ENCODE measurements at regions not wholly inside any gene's neighbourhood (a gene's known extent, or its start where the extent isn't known, plus 50 kb on each side); places are given as distances from the start of the nearest gene placed in this dataset.

DNA sequence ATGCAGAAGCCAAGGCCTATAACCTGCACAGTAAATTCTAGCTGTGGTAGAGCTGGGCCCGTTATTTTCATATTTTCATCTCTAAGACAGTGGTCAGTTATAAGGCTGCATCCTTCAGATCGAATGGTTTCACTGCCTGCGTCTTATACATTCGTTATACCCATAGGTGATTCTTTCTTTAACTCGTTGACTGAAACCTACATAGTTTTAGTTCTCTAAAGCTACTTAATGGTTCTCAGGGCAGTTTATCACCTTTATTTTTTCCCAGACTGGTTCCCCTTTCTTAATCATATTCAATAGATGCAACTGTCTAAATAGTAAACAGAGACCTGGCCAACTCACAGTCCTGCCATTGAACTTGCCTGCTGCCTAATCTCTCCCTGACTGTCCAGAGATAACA is 615.3 kb upstream of the SLITRK1 start:
- DNase-seq, result no peak

DNA sequence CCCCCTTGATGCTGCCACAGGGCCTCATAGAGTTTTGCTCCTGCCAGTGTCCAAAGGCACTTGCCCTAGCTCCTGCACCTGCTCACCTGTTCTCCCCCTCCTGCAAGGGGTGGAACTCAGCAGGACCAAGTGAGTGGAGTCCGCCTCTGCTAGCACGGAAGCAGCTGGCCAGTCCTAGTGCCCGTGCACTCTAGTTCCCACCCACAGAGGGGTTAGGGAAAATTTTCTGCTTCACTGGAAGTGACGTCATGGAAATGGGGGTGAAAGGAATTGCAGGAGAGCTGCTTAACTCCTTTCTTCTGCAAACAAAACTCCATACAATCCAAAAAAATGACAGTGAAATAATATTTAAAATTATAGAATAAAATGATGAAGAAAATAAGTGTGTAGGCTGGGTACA is 609.7 kb upstream of the SLITRK1 start:
- DNase-seq, result no peak

DNA sequence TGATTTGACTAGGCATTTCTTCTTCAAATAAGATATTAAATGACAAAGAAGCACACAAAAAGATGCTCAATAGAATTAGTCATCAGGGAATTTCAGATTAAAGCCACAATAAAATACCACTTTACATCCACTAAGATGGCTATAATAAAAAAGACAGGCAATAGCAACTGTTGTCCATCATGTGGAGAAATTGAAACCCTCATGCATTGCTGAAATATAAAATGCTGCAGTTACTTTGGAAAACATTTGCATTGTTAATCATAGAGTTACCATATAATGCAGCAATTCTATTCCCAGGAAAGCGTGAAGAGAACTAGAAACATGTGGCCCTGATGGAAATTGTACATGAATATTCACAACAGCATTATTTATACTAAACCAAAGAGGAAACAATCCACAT is 605.5 kb upstream of the SLITRK1 start:
- no peak for DNase-seq

DNA sequence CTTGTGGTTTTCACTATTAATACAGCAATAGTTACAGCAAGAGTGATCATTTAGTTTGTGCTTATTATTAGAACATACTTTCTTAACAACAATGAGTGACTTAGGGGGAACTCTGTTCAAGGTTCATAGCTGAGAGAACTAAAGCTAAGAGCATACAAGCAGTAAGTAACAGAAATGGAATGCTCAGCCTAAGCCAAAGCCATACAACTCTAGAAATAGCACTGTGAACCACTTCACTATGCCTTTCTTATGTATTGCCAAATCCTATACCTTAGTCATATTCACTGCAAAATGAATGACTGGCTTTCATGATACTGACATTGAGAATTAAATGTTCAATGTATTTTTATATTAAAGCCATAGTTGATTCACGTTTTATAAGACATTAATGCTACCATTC is 599.7 kb upstream of the SLITRK1 start:
- DNase-seq, result no peak

DNA sequence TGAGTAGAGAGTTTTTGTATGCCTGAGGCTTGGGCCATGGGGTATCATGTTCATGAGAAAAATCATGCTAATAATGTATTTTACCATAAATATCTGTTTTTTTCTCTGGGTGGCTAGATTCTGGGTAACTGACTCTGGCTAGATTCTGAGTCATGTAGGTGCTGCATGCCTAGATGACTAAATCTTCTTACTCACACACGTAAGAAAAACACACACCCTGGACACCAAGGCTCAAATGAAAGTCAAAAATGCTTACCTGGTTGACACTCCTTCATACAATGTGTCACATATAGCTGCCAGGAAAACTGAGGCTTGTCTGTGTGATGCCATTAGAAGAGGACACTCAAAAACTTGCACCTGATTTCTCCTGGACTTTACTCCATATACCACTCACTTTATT is 597.4 kb upstream of the SLITRK1 start:
- DNase-seq, result no peak

DNA sequence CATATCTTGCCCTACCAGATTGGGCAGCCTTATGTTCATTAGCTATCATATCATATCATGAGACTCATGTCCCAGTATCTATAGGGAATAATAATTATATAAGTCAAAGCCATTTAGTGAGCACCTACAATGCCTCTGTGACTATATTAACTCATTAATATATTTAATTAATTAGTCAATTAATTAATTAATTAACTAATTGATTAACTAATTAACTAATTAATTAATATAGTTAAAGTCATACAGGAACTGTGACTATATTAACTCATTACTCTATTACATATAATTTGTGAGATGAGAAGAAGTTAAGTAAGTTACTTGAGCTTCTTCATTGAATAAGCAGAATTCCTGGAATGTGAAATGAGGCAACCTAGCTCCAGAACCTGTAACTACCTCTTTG is 588.3 kb upstream of the SLITRK1 start:
- DNase-seq, result no peak

DNA sequence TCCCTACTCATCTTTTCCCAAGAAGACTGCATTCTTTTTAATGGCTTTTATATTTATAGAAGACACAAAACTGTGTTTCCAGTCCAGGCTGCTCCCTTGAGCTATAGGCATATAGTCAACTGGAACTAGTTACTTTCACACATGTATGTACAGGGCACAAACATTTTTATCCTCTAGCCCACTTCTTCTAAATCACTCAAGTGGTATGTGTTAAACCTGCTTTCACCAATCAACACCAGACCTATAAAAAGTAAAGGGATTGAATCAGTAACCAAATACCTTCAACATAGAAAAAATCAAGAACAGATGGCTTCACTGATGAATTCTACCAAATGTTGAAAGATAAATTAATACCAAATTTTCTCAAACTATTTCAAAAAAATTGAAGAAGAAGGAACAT is 584.2 kb upstream of the SLITRK1 start:
- no peak for DNase-seq

DNA sequence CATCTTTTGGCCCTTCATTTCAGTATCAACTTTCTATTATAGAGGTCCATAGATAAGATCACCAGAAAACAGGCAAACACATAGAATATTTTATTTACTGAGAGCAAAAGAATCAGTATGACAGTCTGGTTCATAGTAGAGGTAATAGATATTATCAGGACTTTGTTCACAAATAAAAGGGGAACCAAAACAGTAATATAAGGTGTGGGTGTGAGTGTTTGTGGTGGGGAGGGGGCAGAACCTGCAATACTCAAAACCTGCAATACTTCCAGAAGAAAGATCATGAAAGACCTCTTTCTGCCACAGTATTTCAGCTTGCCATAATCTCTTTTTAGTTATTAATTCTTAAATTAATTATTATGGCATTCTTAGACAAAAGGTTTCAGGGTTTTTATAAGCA is 578.7 kb upstream of the SLITRK1 start:
- no peak for DNase-seq

DNA sequence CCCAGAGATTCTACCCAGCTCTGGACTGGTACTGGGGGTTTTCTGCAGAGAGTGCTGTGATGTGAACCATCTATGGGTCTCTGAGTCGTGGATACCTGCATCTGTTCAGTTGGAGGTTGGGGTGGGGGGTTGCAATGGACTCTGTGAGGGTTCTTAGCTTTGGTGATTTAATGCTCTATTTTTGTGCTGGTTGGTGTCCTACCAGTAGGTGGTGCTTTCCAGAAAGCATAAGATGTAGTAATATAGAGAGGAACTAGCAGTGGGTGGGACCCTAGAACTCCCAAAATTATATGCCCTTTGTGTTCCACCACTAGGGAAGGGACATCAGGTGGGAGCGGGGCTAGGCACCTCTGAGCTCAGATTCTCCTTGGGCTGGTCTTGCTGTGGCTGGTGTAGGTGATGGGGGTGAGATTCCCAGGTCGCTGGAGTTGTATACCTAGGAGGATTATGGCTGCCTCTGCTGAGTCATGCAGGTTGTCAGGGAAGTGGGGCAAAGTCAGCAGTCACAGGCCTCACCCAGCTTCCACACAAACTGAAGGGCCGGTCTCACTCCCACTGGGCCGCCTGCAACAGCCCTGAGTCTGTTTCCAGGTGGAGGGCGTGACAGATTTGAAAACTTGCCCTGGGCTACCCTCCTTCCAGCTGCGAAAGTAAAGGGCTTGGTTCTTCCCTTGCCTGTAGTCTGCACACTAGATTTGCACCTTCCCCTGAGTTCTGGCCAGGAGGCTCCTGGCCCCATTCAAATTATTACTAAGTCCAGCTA is 573.0 kb upstream of the SLITRK1 start:
- no peak for DNase-seq

DNA sequence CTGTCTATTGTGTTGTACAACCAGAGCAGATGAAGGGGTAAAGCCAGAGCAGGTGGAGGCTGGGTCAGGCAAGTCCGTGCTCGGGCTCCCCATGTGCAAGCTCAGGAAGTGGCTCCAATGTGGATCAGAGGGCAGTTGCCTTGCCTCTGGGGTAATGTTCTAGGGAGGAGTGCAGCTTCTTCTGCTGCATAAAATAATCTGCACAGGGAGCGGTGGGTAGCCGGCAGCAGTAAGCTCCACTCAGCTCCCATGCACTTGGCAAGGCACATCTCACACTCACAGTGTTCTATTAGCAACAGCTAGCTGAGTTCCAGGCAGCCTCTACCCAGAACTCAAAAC is 565.3 kb upstream of the SLITRK1 start:
- DNase-seq, result no peak

DNA sequence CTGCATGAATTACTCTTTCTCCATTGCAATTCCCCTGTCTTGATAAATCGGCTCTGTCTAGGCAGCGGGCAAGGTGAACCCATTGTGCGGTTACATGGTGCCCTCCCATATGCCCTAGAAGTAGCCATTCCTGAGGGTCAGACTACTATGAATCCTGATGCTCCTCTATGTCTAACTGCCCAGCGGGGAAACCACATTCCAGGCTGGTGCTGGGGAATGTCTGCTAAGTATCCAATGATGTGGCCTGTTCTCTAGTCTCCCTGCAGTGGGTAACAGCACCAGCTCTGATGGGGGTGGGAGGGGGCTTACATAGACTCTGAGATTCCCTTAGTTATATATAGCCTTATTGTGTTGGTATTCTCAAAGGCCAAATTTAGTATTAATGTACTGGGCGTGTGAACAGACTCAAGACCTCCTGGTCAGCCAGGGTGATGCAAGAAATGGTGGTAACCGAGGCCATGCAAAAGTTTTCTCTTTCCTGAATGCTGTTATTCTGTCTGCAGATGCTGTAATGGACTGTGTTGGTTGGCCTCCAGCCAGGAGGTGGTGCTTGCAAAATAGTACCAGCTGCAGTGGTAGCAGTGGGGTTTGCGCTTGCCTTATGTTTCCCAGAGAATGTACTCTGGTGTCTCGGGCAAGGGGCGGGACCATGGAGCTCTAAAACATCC is 564.8 kb upstream of the SLITRK1 start:
- DNase-seq, result peak; percentile 40

DNA sequence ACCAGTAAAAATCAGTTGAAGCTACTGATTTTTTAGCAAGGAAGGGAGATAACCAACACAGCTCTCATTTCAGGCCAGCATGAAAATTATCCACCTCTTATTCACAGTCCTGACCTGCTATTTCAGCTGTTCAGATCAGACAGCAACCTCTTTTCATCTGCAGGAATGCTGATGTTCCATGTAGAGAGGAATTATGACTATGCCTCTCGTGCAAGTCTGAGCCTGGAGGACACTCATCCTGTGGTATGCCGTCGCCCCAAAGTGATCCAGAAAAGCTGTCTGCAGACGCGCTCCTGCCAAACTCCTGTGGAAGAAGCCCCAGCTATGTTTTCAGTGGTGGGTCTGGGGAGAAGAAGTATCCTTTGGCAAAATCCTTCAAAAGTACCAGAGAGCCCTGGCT is 563.5 kb upstream of the SLITRK1 start:
- DNase-seq, result no peak

DNA sequence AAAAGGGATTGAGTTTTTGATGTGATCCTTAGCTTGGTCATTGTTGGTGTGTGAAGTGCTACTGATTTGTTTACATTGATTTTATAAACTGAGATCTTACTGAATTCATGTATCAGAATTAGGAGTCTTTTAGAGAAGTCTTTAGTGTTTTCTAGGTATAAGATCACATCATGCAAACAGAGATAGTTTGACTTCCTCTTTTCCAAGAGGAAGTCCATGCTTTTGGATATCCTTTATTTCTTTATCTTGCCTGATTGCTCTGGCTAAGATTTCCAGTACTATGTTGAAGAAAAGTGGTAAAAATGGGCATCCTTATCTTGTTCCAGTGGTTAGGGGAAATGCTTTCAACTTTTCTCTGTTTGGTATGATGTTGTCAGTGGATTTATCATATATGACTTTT is 561.2 kb upstream of the SLITRK1 start:
- no peak for DNase-seq

DNA sequence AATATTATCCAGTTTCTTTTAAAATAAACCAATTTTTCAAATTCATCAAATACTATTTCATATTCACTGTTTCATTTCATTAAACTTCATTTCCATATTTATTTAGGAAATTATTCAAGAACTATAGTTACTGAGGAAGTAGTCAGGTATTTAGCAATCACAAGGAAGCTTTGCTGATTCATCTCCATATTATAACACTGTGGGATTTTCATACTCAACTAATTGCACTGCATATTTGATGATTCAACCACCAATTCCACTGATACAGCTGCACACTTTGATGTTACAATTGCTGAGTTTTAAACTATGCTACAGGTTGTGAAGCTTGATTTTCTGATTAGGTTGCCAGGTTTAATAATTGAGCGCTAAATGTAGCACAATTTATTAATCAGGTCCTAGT is 556.8 kb upstream of the SLITRK1 start:
- DNase-seq, result no peak

DNA sequence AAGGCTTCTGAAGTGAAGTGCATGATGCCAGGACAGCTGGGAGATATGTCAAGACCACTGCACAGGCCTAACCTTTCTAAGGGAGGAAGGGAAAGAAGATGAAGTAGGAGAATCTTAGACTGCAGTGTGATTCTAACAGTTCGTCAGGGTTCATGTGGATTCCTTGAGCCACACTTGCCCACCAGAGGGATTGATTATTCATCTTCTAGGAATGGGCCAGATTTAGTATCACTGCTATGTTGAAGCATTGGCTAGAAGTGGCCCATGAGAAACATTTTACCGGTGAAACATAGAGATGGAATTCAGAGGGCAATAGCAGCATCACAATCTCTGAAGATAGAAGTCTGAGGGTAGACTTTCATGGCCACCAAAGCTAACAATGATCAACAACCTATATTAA is 550.8 kb upstream of the SLITRK1 start:
- no peak for DNase-seq

DNA sequence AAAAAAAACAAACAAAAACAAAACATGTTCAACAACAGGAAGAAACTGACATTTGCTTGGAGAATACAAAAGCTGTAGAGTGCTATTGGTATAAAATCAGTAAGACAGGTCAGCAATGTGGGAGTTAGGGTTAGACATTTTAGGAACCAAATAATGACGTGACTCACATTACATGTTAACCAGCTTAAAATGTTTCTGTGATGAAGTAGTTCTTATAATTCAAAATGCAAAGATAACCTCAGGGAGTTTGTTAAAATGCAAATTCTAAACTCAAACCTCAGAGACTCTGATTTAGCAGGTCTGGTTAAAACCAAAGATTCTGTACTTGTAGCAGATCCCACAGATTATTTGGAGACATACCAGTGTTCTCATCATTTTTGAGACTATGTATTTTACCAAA is 549.4 kb upstream of the SLITRK1 start:
- DNase-seq, result no peak

DNA sequence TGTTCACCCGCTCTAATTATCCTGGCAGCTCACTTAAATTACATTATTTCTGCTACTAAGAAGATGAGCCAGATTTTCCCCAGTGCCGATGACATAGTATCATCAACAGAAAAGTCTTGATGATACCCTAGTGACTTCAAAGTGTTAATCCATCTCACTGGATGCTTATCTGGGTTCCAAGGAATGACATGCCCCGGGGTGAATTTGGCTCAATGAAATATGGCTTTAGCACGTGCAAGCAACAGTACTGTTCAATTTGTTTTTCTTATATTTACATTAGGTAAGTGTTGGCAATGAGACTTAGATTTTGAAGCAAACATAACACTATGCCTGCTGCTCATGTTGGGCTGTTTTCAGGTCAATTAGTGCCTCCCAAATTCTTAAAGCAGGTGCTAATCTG is 548.2 kb upstream of the SLITRK1 start:
- DNase-seq, result no peak

DNA sequence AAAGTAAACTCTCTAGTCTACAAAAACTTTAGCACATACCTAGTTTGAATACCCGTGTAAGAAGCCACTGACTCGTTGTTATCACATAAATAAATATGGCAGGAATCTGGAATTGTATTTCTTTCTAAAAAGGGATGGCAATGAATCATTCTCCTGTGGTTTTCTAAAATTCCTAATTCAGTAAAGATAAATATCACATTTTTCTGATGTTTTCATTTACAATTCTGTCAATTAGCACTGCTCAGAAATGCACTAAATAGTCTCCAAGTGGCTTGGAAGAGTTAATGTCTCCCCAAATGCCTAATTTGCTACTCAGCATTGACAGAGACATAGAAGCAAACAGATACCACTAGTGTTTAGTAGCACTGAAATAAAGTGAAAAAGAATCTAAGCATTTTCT is 547.7 kb upstream of the SLITRK1 start:
- DNase-seq, result no peak

DNA sequence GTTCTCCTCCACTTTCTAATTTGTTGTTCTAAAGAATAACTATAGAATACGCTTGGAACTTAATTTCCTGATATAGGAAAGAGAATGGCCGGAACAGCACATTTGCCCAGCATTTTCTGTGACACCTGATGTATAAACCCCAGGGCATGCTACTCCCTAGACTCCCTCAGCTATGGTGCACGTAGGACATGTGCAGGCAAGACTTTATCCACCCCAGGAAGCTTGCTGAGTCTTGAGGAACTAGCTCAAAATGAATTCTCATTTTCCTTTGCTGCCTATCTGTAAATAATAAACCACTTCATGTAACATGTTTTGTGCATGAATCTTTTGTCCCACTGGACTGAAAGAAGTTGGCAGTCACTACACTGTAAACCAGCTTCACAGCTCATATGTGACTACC is 535.8 kb upstream of the SLITRK1 start:
- DNase-seq, result no peak

DNA sequence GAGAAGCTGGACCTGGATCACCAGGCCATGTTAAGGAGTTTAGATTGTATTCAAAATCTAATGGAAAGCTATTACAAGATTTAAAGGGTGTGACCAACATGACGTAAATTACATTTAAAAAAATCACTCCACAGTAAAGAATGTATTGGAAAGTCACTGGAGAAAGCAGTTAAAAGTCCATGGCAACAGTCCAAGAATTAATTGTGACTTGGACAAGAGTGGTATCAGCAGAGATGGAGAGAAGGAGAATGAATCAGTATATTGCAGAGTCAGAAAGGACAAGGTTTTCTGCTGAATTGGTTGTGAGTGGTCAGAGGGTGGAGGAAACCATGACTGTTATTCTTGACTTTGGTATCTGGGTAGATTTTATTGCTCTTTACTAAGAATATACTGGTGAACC is 535.1 kb upstream of the SLITRK1 start:
- no peak for DNase-seq

DNA sequence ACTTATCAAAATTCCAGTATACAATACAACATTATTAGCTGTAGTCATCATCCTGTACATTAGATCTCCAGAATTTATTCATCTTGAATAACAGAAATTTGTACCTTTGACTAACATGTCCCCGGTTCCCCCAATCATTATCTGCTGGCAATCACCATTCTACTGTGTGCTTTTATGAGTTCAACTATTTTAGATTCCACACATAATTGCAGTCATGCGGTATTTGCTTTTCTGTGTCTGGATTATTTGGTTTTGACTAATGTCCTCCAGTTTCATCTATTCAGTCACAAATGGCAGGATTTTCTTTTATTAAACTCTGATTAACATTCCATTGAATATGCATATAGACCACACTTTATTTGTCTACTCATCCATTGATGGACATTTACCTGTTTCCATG is 530.7 kb upstream of the SLITRK1 start:
- DNase-seq, result no peak

DNA sequence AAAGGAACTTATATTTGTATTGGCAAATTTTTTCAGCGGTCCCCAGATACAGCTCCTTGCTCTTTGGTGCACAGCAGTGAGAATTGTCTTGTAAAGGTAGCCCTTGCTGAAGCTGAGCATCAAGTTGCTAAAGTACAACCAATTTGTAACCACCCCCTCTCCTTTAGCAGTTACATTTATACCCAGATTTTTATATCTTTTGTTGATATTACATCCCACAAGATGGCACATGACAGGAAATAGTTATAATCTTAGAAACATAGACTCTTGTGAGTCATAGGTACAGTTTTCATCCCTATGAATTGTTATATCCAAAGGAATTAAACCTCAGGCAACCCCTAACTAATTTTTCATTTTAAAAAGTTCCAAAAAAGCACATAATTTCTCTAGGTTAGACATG is 523.0 kb upstream of the SLITRK1 start:
- DNase-seq, result no peak

DNA sequence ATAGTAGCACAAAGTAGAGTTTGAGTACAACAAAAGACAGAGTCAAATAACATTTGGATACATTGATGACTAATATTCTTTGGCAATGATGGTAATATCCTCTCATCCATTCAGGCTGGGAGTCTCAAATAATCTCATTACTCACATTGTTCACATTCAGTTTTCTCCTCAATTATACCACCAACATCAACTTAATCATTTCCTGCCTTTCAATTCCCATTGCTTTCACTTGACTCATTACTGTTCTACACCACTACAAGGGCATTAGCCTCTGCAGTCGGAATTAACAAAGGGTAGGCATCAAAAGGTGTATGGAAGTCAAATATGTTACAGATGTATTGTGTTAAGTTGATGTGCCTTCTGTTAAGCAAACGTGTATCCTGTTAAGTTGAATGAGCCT is 518.4 kb upstream of the SLITRK1 start:
- DNase-seq, result no peak

DNA sequence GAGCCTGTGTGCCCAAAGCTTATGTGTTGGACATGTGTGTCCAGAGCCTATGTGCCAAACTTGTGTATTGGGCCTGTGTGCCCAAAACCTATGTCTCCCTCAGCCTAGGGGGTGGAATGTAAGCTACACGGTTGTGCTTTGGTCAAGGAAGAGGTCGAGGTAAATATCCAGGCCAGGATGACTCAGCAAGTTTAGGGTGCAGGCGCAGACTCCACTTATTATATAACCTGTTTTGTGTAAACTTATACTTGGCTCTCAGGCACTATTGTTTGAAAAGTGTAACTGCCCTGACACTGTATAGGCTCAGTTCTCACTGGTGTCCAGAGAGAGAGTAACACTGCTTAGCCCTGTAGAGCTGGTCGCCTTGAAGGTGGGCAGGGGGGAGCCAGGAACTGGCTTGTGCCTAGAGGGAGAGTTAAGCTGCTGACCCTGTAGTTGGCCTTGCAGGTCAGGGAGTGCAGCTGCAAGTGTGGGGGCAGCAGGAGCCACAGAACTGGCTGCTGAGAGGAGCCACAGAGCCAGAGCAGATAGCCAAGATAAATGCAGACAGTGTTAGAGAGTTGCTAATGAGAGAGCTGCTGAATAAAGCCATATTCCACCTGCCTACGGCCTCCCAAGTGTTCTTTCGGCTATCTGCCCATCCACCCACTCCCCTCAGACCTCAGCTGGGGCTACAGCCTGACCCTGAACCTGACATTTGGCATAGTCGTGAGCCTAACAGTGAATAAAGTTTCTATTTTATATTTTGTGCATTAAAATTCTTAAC is 517.2 kb upstream of the SLITRK1 start:
- DNase-seq, result no peak

Measured in left hindlimb (tissue), 1 donor.